ENCODE measurements at regions not wholly inside any gene's neighbourhood (a gene's known extent, or its start where the extent isn't known, plus 50 kb on each side); places are given as distances from the start of the nearest gene placed in this dataset.

DNA sequence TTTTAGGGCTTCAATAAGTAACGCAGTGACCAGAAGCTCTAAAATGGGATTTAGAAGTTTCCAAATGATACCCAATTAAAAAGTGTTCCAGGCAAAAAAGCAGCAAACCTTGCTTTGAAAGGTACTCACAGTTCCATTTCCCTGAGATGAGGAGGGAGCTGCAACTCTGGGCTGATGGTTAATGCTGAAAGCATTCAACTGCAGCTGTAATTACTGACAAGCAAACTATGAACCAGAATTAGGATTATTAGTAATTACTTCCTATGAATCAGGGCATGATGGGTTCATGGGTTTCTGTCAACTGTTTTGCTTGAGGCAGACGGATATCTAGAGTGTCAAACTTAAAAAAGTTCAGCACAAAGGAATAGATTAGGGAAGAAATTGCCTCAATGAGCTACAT is 357.4 kb downstream of the STIM2 start:
- TF ChIP-seq, protein P1, sequence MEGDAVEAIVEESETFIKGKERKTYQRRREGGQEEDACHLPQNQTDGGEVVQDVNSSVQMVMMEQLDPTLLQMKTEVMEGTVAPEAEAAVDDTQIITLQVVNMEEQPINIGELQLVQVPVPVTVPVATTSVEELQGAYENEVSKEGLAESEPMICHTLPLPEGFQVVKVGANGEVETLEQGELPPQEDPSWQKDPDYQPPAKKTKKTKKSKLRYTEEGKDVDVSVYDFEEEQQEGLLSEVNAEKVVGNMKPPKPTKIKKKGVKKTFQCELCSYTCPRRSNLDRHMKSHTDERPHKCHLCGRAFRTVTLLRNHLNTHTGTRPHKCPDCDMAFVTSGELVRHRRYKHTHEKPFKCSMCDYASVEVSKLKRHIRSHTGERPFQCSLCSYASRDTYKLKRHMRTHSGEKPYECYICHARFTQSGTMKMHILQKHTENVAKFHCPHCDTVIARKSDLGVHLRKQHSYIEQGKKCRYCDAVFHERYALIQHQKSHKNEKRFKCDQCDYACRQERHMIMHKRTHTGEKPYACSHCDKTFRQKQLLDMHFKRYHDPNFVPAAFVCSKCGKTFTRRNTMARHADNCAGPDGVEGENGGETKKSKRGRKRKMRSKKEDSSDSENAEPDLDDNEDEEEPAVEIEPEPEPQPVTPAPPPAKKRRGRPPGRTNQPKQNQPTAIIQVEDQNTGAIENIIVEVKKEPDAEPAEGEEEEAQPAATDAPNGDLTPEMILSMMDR (conservative IDR thresholded peaks at IDR 0.05 in 1 of 2, IDR thresholded peaks at IDR 0.05 in 1 of 2; ENCODE audit: low read depth in 1 of 2, low read length in 2 of 2), result no peak
- TF ChIP-seq EZH2 (IDR thresholded peaks at IDR 0.05; ENCODE audit: low read length, missing control alignments), result no peak

All from fibroblast of lung (primary cell).